GM12872 (cell line): ENCODE measurements at regions not wholly inside any gene's neighbourhood (a gene's known extent, or its start where the extent isn't known, plus 50 kb on each side); places are given as distances from the start of the nearest gene placed in this dataset.

Source experiments
- TF ChIP-seq, protein P1 (sequence below): IDR thresholded peaks from 3 replicates; pipeline ENCODE4 v1.5.1; 2011; ENCODE audit warnings: low read depth, mild to moderate bottlenecking, low read length, moderate library complexity; ENCODE audit not compliant: insufficient read depth

DNA sequence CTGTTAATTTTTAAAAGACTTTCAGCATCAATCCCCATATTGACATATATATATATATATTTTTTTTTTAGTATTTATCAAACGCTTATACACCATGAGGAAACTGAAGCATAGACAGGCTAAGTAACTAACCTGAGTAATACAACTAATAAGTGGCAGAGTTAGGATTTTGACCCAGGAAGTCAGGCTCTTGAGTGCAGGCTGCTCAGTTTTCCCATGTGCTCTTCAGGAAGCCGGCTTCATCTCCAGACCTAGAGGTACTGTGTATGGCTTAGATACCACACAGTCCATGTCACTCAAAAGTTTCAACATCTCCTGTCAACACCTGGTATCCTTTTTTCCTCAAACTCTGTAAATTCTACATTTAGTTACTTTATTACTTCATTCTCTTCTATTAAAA is 841.7 kb upstream of the ACVR2A start:
- TF ChIP-seq, protein P1, sequence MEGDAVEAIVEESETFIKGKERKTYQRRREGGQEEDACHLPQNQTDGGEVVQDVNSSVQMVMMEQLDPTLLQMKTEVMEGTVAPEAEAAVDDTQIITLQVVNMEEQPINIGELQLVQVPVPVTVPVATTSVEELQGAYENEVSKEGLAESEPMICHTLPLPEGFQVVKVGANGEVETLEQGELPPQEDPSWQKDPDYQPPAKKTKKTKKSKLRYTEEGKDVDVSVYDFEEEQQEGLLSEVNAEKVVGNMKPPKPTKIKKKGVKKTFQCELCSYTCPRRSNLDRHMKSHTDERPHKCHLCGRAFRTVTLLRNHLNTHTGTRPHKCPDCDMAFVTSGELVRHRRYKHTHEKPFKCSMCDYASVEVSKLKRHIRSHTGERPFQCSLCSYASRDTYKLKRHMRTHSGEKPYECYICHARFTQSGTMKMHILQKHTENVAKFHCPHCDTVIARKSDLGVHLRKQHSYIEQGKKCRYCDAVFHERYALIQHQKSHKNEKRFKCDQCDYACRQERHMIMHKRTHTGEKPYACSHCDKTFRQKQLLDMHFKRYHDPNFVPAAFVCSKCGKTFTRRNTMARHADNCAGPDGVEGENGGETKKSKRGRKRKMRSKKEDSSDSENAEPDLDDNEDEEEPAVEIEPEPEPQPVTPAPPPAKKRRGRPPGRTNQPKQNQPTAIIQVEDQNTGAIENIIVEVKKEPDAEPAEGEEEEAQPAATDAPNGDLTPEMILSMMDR: no peak

DNA sequence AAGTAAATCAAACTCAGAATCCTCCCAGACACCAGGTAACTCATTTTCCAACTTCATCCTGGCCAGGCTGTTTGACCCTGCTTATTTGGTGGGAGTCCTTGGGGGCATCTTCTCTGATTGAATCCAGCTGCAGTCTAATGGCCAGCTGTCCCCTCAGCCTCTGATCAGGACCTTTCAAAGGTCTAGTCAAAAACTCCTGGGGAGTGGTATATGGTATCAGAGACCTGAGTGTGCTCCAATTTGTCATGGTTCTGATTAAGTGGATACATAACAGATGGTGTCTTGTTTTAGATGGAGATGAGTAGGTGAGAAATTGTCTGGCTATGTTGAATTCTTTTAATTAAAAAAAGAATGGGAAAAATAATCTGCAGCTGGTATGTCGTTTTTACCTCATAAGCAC is 842.6 kb upstream of the ACVR2A start:
- TF ChIP-seq, protein P1: no peak

DNA sequence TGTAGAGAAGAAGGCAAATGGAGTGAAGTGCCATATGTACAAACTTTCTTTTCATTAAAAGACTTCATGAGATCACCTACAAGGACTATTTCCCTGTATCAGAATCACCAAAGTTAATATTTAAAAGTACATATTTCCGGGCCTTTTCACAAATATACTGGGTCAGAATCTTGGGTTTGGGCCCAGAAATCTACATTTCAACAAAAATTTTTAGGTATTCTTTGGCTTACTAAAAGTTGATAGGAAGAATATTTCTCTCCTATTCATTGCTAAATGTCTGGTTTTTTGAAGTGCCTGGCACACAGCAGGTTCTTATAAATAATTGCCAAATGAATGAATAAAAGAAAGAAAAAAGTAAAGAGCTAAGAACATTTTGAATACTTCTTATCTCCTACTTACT is 843.8 kb upstream of the ACVR2A start:
- TF ChIP-seq, protein P1: no peak

DNA sequence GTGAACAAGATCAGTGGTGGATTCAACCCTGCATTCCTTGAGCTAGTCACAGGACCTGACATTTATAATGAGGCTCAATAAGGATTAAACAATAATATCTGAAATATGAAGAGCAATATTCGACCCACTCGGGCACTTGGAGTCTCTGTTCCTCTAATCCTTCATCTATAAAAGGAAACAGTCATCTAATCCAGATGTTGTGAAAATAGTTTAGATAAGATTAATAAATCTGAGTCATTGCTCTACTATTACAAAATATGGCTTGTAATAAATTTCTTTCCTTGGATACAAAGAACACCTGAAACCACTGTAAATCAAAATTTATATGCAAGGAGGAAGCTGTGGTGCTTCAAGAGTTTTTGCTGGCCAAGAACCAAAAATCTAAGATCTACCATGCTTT is 846.9 kb upstream of the ACVR2A start:
- TF ChIP-seq, protein P1: no peak

DNA sequence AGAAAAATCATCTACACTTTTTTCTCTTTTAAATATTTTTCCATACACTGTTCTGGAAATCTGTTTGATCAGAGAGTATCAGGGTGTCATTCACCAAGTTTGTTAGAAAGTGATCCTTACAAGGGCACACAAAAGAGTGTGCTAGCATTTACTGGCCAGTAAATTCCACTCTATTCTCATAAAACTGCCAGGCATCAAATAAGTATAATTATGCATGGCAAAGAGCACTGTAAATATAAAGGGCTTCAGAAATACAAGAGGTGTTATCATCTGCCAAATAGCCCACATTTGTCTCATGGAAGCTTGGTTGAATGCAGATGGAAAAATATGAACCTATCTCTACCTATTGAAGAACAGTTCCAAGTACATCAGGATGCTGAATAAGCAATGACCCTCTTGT is 847.3 kb upstream of the ACVR2A start:
- TF ChIP-seq, protein P1: no peak

DNA sequence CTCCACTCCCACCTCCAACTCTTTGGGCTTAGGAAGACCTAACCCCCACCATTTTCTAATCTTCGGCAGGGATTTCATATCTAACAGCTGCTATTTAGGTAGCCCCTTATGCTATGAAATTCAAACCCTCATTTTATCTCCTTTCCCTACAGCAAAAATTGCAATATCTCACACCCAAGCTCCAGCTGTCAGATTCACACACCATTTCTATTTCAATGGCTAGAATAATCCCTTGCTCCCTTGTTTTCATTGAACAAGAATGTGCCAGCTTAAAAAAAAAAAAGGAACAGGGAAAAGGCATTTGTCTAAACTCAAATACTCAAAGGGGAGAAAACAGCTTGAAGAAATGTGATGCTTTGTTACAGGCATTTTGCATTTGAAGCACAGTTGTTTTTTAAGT is 850.6 kb upstream of the ACVR2A start:
- TF ChIP-seq, protein P1: no peak

DNA sequence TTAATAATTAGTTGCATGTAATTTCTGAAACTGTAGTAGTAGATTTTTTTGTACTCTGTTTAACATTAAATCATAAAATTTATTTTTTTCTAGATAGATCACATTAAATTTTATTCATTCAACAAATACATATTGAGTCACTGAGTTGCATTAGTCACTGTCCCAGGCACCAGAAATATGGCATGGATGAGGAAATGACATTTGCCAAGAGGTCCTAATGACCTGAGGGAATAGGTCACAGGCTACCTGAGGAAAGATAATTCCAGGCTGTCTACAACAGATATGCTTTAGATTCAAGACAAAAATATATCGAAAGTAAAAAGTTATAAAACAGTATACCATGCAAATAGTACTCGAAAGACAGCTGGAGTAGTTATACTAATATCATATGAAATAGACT is 852.4 kb upstream of the ACVR2A start:
- TF ChIP-seq, protein P1: no peak

DNA sequence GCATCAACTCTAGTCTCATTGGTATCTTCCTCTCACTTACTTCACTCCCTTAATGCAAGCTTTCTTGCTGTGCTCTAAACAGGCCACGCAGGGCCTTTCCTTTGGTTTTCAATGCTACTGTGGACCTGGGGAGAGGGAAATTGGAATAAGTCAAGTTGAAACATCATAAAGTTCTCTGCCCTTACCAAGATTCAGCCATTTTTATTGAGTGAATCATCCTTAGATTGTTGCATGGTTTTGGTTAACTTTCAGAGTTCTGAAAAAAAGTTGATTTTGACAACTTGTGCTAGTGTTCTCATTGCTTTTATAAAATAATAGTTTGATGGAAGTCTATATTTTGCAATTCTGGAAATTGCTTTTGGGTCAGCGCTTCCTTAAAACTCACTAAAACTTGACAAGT is 852.8 kb upstream of the ACVR2A start:
- TF ChIP-seq, protein P1: no peak
